Tibial artery (tissue), 4 donors: ENCODE measurements at regions not wholly inside any gene's neighbourhood (a gene's known extent, or its start where the extent isn't known, plus 50 kb on each side); places are given as distances from the start of the nearest gene placed in this dataset.

Experiments used
- DNase-seq, 2 donors: peaks; one replicate each; pipeline ENCODE4 v3.0.0-alpha.2; 2019
- H3K27ac ChIP-seq, 2 donors: fragments of 200-600 bp; sonication (generic) in 1 of 2; 1 replicate in 1 of 2; 2 replicates in 1 of 2; pipeline ENCODE4 v1.5.1; 2018 to 2019; ENCODE audit warnings: mild to moderate bottlenecking in 1 of 2
- H3K27me3 ChIP-seq, 2 donors: fragments of 200-600 bp; sonication (generic) in 1 of 2; one replicate each; pipeline versions ENCODE4 v1.5.1 to v1.6.0; 2016 to 2019
- H3K36me3 ChIP-seq, 3 donors: fragments of 200-600 bp; sonication (generic) in 2 of 3; one replicate each; pipeline ENCODE4 v1.5.1; 2016 to 2019; ENCODE audit warnings: mild to moderate bottlenecking in 2 of 3
- H3K4me1 ChIP-seq, 4 donors: fragments of 200-600 bp; sonication (generic) in 2 of 4; 1 replicate in 3 of 4; 2 replicates in 1 of 4; pipeline ENCODE4 v1.5.1; 2016 to 2019
- H3K4me3 ChIP-seq, 2 donors: fragments of 200-600 bp; sonication (generic) in 1 of 2; 1 replicate in 1 of 2; 2 replicates in 1 of 2; pipeline ENCODE4 v1.5.1; 2018 to 2019; ENCODE audit warnings: mild to moderate bottlenecking in 2 of 2
- H3K9me3 ChIP-seq, 3 donors: fragments of 200-600 bp; sonication (generic) in 1 of 3; one replicate each; pipeline ENCODE4 v1.5.1; 2016 to 2019
- intact Hi-C: fragments of 100-400 bp; cut with DNase I; formaldehyde crosslinking; loops from one replicate; pipeline ENCODE4 v1.15.0; 2023; ENCODE audit warnings: low total_unique reads
- TF ChIP-seq, protein P1 (sequence below), 2 experiments: fragments of 200-600 bp in 1 of 2; fragments of 450-650 bp in 1 of 2; IDR thresholded peaks; one replicate each; pipeline ENCODE4 v1.5.1; 2017 to 2019; ENCODE audit warnings: antibody characterized with exemption in 2 of 2, mild to moderate bottlenecking in 1 of 2, moderate library complexity in 1 of 2

DNA sequence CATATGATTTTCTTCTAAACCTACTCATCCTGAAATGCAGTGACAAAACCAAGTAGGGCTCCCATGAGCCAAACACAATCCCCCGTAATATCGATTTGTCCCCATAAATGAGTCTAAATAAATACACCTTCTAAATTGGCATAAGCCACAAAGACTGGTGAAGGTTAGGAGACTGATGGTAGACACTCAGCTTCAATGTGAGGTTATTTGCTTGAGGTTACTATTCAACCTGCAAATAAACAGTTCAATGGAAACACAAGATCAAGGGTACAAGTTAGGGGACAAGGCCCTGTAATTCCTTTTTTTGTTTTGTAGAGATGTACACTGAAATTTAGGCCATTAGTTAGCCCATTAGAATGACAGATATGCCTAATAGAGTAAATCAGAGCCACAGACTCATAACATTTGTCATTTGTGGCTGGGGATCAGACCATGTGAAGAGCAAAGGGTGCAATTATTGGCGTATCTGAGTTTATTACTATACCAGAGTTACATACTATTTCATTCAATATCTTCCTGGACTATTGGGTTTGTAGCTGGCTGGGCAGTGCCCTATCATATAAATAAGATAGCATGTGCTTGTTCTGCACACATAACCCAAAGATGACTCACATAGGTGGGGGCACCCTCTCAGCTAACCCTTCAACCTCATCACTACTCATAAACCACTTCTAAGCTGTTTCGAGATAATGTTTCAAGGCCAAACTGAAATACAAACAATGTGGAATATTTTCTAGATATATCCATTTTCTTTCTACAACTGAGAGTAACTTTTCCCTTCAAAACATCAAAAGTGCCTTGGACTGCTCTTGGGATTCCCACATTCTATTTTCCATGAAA lies 695.3 kb downstream of the KCNA4 start:
- intact Hi-C loops, result no loop called here

DNA sequence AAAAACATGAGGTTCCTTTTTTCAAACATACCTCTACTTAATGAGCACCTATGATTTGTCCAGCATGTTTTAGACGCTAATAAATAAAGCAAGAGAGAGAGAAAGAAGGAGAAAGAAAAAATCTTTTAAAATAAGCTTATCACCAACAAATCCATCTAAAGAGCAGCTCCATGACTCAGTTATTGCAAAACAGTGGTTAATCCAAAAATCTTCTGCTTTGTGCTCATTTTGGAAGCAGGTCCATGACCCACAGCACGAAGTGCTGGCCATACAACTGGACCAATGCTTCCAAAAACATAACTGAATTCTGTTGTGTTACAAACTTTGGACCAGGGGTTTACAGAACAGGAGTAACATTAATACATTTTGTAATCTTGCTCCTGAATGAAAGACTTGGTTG lies 696.6 kb downstream of the KCNA4 start:
- no peak overlapping the region for H3K27ac ChIP-seq
- H3K4me1 ChIP-seq, result peaks cover 0 to 26% (median 0%) of the 10 kb centered on the region in 4 donors
- H3K27me3 ChIP-seq, result no peaks in the 10 kb centered on the region
- no peaks in the 10 kb centered on the region for H3K36me3 ChIP-seq
- no peaks in the 10 kb centered on the region for H3K9me3 ChIP-seq
- DNase-seq, result no peak
- intact Hi-C loops, result no loop called here
- TF ChIP-seq, protein P1, sequence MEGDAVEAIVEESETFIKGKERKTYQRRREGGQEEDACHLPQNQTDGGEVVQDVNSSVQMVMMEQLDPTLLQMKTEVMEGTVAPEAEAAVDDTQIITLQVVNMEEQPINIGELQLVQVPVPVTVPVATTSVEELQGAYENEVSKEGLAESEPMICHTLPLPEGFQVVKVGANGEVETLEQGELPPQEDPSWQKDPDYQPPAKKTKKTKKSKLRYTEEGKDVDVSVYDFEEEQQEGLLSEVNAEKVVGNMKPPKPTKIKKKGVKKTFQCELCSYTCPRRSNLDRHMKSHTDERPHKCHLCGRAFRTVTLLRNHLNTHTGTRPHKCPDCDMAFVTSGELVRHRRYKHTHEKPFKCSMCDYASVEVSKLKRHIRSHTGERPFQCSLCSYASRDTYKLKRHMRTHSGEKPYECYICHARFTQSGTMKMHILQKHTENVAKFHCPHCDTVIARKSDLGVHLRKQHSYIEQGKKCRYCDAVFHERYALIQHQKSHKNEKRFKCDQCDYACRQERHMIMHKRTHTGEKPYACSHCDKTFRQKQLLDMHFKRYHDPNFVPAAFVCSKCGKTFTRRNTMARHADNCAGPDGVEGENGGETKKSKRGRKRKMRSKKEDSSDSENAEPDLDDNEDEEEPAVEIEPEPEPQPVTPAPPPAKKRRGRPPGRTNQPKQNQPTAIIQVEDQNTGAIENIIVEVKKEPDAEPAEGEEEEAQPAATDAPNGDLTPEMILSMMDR (IDR thresholded peaks at IDR 0.05), result no peak
- H3K4me3 ChIP-seq, result no peak overlapping the region

More for the DNA sequence above, 695.3 kb downstream of the KCNA4 start:
- Histone ChIP-seq H3K36me3 (no peaks in the 10 kb centered on the region), H3K9me3 (no peaks in the 10 kb centered on the region), H3K4me3 (no peak overlapping the region), H3K27ac (no peak overlapping the region), H3K27me3 (no peaks in the 10 kb centered on the region), H3K4me1 (peaks cover 0 to 26% (median 0%) of the 10 kb centered on the region in 4 donors)
- no peak for DNase-seq
- TF ChIP-seq, protein P1 (IDR thresholded peaks at IDR 0.05), result no peak

DNA sequence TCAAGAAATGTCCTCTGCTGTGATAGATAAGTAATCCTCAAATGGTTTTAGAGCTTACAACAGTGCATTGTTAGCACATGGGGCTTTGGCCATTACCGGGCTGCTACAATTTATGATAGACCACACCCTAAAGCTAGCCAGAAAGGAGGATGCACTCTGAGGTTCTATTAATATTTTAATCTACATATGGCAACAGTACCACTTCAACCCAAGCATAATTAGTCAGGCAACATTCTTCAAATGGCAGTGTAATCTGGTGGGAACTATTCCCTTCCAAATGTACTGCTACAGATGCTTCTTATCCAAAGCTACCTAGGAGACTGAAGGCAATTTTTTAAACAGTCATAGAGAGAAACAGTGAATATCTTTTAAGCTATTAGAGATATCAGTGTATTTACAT lies 697.6 kb downstream of the KCNA4 start:
- Histone ChIP-seq H3K4me3 (no peak overlapping the region), H3K9me3 (no peaks in the 10 kb centered on the region), H3K27me3 (no peaks in the 10 kb centered on the region), H3K27ac (no peak overlapping the region), H3K36me3 (no peaks in the 10 kb centered on the region), H3K4me1 (peaks cover 0 to 21% (median 0%) of the 10 kb centered on the region in 4 donors)
- intact Hi-C loops, result no loop called here
- DNase-seq, result no peak
- TF ChIP-seq, protein P1 (IDR thresholded peaks at IDR 0.05), result no peak

DNA sequence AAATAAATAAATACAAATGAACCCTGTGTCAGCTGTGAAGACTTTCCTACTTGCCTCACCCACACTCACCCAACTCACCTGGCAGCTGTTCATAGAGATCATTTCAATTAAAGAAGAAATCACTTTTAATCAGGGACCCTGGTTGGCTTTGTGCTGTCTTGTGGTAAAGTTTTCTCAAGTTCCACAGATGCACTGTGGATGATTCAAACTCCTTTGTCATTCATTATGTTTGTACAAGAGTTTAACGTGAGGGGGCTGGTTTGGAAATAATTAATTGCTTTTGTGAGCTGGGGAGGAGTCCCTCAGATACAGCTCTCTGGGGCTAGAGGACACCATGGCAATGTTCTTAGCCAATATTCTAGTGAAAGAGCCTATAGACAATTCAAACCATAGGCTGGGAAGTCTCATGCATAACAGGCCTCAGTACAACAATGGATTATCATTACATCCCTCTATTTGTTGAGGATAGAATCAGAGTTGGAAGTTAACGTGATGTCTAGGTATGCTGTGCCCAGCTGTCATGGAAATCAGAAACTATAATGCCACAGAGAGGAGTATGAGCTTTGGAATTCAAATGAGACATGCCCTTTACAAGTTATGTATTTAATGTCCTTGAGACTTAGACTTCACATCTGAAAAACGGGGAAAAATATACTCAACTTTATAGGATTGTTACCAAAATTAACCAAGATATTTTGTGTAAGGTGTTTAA lies 698.5 kb downstream of the KCNA4 start:
- no peak for DNase-seq
- H3K9me3 ChIP-seq, result no peaks in the 10 kb centered on the region
- intact Hi-C loops, result no loop called here
- H3K4me1 ChIP-seq, result peaks cover 0 to 16% (median 0%) of the 10 kb centered on the region in 4 donors
- no peak overlapping the region for H3K4me3 ChIP-seq
- TF ChIP-seq, protein P1 (IDR thresholded peaks at IDR 0.05), result no peak
- no peak overlapping the region for H3K27ac ChIP-seq
- H3K27me3 ChIP-seq, result no peaks in the 10 kb centered on the region
- no peaks in the 10 kb centered on the region for H3K36me3 ChIP-seq

DNA sequence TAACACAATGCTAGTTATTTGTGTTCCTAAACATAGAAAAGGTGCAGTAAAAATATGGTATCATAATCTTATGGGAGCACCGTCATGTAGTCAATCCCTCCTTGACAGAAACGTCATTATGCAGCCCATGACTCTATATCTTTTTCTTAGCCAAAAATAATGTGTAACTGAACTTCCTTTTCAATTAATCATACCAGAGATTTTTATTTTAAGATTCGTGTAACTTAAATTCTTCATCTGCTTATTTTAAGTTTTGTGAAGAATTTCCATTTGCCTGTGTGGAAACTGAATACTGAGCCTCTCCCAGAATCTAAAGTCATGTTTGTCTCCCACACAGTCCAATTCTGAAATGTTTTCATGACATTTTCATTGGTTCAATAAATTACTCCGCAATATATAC lies 699.1 kb downstream of the KCNA4 start:
- Histone ChIP-seq H3K4me3 (no peak overlapping the region), H3K36me3 (no peaks in the 10 kb centered on the region), H3K4me1 (peaks cover 0 to 16% (median 0%) of the 10 kb centered on the region in 4 donors), H3K9me3 (no peaks in the 10 kb centered on the region), H3K27me3 (no peaks in the 10 kb centered on the region), H3K27ac (no peak overlapping the region)
- TF ChIP-seq, protein P1 (IDR thresholded peaks at IDR 0.05), result no peak
- DNase-seq, result no peak
- intact Hi-C loops, result no loop called here
